KOPT-K1 (cell line): ENCODE measurements at regions not wholly inside any gene's neighbourhood (a gene's known extent, or its start where the extent isn't known, plus 50 kb on each side); places are given as distances from the start of the nearest gene placed in this dataset.
"Not testable (repeated sequence)": the region's sequence is repeated elsewhere in the genome, so short reads cannot be mapped to it uniquely, and the experiment has no call there.

Experiments used
- H3K27ac ChIP-seq: fragments of 200-600 bp; sonication (generic); 2 replicates; pipeline ENCODE4 v1.5.1; 2016; ENCODE audit warnings: antibody characterized with exemption, mild to moderate bottlenecking, low read depth, low read length; ENCODE audit not compliant: poor library complexity, severe bottlenecking
- H3K36me3 ChIP-seq: fragments of 200-600 bp; sonication (generic); 2 replicates; pipeline ENCODE4 v1.5.1; 2017; ENCODE audit warnings: antibody characterized with exemption, mild to moderate bottlenecking, low read length, moderate library complexity; ENCODE audit not compliant: insufficient read depth
- H3K9me3 ChIP-seq: fragments of 200-600 bp; sonication (generic); 2 replicates; pipeline ENCODE4 v1.5.1; 2017; ENCODE audit warnings: antibody characterized with exemption, low read length, mild to moderate bottlenecking; ENCODE audit not compliant: insufficient read depth, poor library complexity, severe bottlenecking

DNA sequence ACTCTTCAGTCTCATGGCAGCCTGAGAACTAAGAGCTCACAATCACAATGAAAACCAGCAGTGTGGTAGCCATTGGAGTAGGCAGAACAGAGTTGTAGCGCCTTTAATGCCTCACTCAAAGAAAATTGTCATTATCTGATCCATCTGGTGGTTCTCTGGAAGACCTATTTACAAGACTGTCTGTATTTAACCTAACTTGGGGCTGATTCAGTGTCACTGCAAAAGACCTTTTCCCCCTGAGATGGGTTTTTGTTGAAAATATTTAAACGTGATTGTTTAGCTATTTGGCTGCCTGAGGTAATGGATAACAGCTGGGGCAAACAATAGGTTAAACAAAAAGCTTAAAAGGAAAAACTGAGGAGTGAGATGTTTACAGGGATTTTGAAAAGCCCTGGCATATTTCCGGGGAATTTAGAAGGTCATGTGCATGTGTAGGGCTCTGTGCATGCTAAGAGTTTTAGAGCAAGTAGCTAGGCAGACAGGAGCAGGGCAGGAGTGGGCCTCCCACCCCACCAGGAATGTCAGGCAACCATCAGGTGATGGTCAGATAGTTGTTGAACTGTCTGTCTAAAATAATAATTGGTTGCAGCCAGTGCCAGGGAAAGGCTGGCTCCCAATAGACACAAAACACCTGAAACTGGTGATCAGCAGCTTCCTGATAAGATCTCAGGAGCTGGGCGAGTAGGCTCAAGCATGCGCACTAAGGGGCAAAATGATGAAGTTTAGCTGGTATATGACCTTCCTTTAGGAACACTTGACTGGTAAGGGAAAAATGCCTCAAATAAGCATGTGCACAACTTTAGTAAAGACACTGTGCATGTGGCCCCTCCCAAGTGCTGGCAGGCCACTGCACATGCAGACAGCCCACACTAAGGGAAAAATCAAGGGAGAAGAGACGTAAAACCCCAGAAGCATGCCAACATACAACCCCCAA, 70.8 kb upstream of the AKIRIN2 start:
- H3K27ac ChIP-seq = no peak overlapping the region
- no peaks in the 10 kb centered on the region for H3K36me3 ChIP-seq
- H3K9me3 ChIP-seq = no peaks in the 10 kb centered on the region

DNA sequence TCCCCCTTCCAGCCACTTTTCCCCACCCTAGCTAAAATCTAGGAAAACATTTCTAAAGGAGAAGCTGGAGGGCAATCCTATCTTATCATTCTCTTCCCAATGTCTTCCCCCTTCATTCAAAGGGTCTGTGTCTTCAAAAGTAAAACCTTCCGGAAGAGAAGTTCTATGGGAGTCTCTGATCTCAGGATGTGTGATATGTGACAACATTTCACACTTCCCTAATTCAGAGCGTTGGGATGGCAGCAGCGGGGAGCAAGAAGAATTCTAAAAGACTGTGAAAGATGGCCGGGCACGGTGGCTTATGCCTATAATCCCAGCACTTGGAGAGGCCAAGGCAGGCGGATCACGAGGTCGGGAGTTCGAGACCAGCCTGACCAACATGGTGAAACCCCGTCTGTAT, 65.4 kb upstream of the AKIRIN2 start:
- no peaks in the 10 kb centered on the region for H3K36me3 ChIP-seq
- H3K9me3 ChIP-seq = no peaks in the 10 kb centered on the region
- no peak overlapping the region for H3K27ac ChIP-seq

DNA sequence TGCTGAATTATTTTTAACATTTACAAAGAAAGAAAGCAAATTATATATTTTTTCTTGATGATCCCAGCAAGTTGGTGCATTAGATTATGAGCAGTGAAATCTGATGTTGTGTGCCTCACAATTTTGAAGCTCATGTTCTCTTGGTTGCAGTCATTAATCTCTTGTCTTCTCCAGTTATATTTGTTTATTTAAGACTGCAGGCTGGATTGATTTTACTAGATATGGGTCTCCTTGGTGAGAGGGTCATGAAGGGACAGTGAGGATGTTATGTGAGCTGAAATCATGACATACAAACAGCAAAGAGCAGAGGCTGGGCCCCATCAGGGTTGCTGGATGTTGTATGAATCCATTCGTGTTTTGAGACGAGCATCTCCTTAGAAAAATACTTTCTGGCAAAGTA, 64.2 kb upstream of the AKIRIN2 start:
- Histone ChIP-seq H3K9me3 (no peaks in the 10 kb centered on the region), H3K36me3 (no peaks in the 10 kb centered on the region), H3K27ac (no peak overlapping the region)

DNA sequence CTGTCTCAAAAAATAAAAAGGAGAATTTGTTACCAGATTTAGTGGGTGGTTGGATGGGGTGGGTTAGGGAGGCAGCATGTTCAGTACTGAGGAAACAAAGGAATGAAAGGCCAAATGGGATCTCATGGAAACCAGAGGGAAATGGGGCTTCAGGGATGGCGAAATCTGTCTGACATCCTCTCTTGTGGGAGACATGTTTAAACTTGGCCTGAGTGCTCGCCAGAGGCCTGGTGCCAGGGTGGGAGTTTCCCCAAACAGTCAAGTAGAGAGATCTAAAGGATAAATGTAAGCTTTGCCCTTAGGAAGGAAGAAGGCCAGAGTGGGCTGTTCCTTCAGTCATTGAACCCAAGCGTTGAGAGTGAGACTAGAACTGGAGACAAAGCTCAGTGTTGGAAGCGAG, 61.9 kb upstream of the AKIRIN2 start:
- Histone ChIP-seq H3K9me3 (no peaks in the 10 kb centered on the region), H3K27ac (no peak overlapping the region), H3K36me3 (no peaks in the 10 kb centered on the region)

DNA sequence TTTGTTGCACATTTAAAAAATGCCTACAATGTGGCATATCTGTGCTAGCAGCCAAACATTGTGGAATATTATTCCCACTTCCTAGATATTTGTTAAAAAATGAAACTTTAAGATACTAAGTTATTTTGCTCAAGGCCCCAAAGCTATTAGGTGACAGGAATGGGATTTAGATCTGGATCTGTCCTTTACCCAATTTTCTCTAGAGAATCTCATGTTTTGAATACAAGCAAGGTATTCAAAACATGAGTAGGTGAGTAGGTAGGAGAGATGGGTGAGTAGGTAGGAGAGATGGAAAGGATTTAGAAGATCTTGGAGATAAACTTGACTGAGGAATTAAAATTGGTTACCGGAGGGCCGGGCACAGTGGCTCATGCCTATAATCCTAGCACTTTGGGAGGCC, 61.2 kb upstream of the AKIRIN2 start:
- H3K36me3 ChIP-seq = no peaks in the 10 kb centered on the region
- no peak overlapping the region for H3K27ac ChIP-seq
- H3K9me3 ChIP-seq = no peaks in the 10 kb centered on the region

DNA sequence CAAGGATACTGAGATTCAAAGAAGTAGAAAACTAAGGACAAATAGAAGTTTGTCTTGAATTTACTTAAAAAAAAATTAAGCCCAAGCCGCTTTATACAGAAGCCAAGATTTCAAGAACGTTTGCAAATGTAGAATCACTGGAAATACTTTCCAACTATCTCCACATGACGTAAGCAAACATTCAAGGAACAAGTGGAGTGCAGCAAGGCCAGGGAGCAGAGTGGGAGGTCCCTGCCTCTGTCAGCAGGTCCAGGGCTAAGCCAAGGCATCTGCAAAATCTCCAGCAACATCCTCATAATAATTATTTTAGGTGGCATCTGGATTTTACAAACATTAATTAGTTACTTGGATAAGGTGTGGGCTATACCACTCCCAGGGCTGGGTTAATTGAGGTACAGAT, 60.1 kb upstream of the AKIRIN2 start:
- no peaks in the 10 kb centered on the region for H3K9me3 ChIP-seq
- no peaks in the 10 kb centered on the region for H3K36me3 ChIP-seq
- no peak overlapping the region for H3K27ac ChIP-seq

DNA sequence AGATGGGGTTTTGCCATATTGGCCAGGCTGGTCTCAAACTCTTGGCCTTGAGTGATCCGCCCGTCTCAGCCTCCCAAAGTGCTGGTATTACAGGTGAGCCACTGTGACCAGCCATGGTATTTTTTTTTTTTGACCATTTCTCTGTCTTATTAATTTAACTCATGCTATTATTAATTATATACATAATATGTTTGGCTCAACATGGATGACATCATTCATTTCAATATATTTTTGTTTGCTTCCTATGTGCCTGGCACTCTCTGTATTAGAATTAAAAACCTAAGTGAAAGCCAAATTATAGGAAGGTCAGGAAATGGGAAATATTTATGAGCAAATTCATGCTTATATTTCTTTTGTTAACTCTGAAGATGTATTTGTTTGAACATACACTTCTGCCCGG, 55.8 kb upstream of the AKIRIN2 start:
- Histone ChIP-seq H3K9me3 (no peaks in the 10 kb centered on the region), H3K36me3 (no peaks in the 10 kb centered on the region), H3K27ac (no peak overlapping the region)

DNA sequence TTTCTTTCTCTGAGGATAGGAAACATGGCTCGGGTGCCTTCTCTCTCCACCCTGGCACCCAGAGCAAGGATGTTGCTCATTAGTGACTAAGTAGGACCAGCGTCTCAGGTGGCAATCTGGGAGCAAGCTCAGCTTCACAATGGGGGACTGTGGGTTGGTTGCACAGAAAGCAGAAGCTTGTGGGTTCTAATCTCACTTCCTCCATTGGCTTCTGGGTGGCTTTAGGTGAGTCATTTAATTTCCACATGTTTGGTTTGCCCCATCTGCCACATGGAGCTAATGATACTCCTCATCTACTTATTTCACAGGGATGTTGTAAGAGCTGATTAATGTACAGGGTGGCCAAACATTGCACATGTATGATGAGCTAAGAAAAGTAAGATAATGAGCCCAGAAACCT, 54.8 kb upstream of the AKIRIN2 start:
- no peak overlapping the region for H3K27ac ChIP-seq
- H3K9me3 ChIP-seq = no peaks in the 10 kb centered on the region
- H3K36me3 ChIP-seq = no peaks in the 10 kb centered on the region

DNA sequence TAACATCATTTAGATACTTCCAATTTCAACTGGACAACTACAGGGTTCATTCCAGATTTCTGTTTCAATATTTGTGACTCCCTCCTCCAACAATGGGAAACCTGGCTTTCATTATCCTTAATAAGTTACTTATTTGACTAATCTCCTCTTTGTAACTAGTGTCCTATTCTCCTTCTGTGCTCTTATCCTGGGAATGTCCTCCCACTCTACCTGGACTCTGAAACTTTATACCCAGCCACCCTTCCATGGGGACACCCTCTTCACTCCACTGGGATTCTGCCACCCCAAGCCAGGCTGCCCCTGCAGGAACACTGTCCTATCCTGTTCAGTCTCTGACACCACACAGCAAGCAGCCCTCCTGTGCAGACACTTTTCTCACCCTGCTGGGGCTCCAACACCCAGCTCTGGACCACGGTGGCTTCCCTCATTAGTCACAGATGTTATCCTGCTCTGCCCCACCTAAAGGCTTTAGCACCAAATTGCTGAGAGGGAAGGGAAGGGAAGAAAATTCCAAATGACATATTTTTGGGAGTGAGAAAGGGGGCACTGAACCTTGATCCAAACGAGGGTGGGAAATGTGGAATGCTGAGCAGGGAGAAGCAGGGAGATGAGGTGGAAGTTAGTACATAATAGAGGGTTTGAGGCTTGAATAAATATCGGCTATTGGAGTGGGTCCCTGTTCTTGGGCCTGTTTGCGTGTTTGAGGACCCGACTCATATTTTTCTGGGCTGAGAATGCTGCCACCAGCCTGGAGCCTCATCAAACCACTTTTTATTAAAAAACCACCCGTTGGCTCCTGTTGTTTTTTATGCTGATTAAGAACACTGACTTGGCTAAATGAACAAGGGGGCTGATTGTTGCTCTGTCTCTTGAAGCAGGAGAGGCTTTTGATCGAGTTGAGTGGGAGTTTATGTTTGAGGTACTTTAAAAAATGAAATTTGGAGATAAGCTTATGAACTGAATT, 54.0 kb upstream of the AKIRIN2 start:
- H3K9me3 ChIP-seq = no peaks in the 10 kb centered on the region
- H3K27ac ChIP-seq = no peak overlapping the region
- H3K36me3 ChIP-seq = no peaks in the 10 kb centered on the region

DNA sequence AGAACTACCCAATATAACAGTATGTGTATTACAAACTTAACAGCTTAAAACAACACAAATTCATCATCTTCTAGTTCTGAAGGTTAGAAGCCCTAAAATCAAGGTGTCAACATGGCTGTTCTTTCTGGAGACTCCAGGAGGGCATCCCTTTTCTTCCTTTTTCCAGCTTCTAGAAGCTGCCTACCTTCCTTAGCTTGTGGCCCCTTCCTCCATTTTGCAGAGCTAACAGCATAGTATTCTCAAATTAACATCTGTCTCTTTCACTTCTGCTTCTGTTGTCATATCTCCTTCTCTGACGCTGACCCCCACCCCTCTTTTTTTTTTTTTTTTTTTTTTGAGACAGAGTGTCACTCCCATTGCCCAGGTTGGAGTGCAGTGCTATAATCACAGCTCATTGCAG, 52.8 kb upstream of the AKIRIN2 start:
- Histone ChIP-seq H3K36me3 (no peaks in the 10 kb centered on the region), H3K9me3 (no peaks in the 10 kb centered on the region), H3K27ac (no peak overlapping the region)

DNA sequence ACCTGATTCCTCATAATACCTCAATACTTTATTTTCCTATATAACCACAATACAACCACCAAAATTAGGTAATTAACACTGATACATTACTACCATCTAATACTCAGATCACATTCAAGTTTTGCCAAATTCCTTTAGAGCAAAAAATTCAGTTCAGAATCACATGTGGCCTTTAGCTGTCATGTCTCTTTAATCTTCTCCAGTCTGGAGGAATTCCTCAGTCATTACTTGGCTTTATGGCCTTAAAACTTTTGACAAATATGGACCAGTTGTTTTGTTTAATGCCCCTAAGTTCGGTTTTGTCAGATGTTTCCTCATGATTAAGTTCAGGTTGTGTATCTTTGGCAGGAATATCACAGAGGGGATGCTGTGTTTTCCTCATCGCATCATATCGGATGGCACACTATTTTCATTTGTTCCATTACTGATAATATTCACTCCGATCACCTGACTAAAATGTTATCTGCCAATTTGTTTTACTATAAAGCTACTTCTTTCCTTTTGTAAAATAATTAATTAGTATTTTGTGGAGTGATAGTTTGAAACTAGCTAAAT, 51.2 kb upstream of the AKIRIN2 start:
- Histone ChIP-seq H3K9me3 (no peaks in the 10 kb centered on the region), H3K36me3 (no peaks in the 10 kb centered on the region), H3K27ac (no peak overlapping the region)

DNA sequence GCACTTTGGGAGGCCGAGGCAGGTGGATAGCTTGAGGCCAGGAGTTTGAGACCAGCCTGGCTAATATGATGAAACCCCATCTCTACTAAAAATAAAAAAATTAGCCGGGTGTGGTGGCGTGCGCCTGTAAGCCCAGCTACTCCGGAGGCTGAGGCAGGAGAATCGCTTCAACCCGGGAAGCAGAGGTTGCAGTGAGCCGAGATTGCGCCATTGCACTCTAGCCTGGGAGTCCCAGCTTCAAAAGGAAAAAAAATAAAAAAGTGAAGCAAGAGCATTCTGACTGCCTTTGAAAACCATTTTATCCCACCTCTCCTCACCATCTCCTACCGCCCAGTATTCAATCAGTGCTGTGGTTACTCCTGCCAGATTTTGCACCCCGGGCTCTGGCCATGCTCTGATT, 50.5 kb upstream of the AKIRIN2 start:
- not testable (repeated sequence) for H3K36me3 ChIP-seq, H3K27ac ChIP-seq, H3K9me3 ChIP-seq
